Sigmoid colon (tissue), 6 donors: ENCODE measurements at regions not wholly inside any gene's neighbourhood (a gene's known extent, or its start where the extent isn't known, plus 50 kb on each side); places are given as distances from the start of the nearest gene placed in this dataset.

Source experiments
- DNase-seq: peaks from one replicate; pipeline ENCODE4 v3.0.0-alpha.2; 2019
- H3K27ac ChIP-seq, 4 donors: fragments of 200-600 bp; sonication (generic); one replicate each; pipeline ENCODE4 v1.5.1; 2016 to 2019; ENCODE audit warnings: mild to moderate bottlenecking in 1 of 4
- H3K27me3 ChIP-seq, 3 donors: fragments of 200-600 bp; sonication (generic); one replicate each; pipeline ENCODE4 v1.5.1; 2019; ENCODE audit warnings: mild to moderate bottlenecking in 1 of 3
- H3K36me3 ChIP-seq, 4 donors: fragments of 200-600 bp; sonication (generic); one replicate each; pipeline ENCODE4 v1.5.1; 2016 to 2019
- H3K4me1 ChIP-seq, 4 donors: fragments of 200-600 bp; sonication (generic); one replicate each; pipeline ENCODE4 v1.5.1; 2017 to 2019
- H3K4me3 ChIP-seq, 4 donors: fragments of 200-600 bp; sonication (generic); one replicate each; pipeline ENCODE4 v1.5.1; 2017 to 2019; ENCODE audit warnings: mild to moderate bottlenecking in 2 of 4, moderate library complexity in 1 of 4
- H3K9me3 ChIP-seq, 4 donors: fragments of 200-600 bp in 3 of 4; sonication (generic) in 3 of 4; one replicate each; pipeline versions ENCODE4 v1.5.1 to v1.6.1; 2013 to 2019
- EP300 ChIP-seq, 4 donors: sonication (generic); formaldehyde crosslinking; IDR thresholded peaks; one replicate each; pipeline ENCODE4 v1.6.1; 2017; ENCODE audit warnings: antibody characterized with exemption in 4 of 4
- POLR2A ChIP-seq, 2 donors: fragments of 450-650 bp; IDR thresholded peaks; one replicate each; pipeline ENCODE4 v1.6.1; 2016; ENCODE audit warnings: antibody characterized with exemption in 2 of 2, mild to moderate bottlenecking in 2 of 2, moderate library complexity in 2 of 2
- POLR2AphosphoS5 ChIP-seq, 4 donors: sonication (generic); formaldehyde crosslinking; IDR thresholded peaks; one replicate each; pipeline ENCODE4 v1.6.1; 2017; ENCODE audit warnings: antibody characterized with exemption in 4 of 4
- WGBS, 2 donors: extraction: QIAGEN DNeasy Blood & Tissue Kit; methylation state at CpG; one replicate each; pipeline ENCODE4 v1.1.7; 2013; 5-methylcytosine and 5-hydroxymethylcytosine counted together
- intact Hi-C: fragments of 100-400 bp; cut with DNase I; formaldehyde crosslinking; loops from one replicate; pipeline ENCODE4 v1.15.1; 2023
- TF ChIP-seq, protein P1 (sequence below), 4 experiments: fragments of 450-650 bp in 3 of 4; fragments of 200-600 bp in 1 of 4; IDR thresholded peaks; one replicate each; pipeline ENCODE4 v1.5.1; 2016 to 2019; ENCODE audit warnings: antibody characterized with exemption in 4 of 4, mild to moderate bottlenecking in 3 of 4, moderate library complexity in 2 of 4
- donor health status: healthy with polysubstance abuse.
- donor health status: healthy.

- DNase-seq = peak; percentile 26
- intact Hi-C loops = no loop called here
- 78 to 88% methylated on average over 9 of the region's 9 CpGs for WGBS, 2 donors
- Histone ChIP-seq H3K4me1 (peaks cover 0 to 14% (median 0%) of the 10 kb centered on the region in 4 donors), H3K27me3 (no peaks in the 10 kb centered on the region), H3K4me3 (no peak overlapping the region), H3K36me3 (no peaks in the 10 kb centered on the region), H3K27ac (no peak overlapping the region), H3K9me3 (no peaks in the 10 kb centered on the region)
- TF ChIP-seq, protein P1, sequence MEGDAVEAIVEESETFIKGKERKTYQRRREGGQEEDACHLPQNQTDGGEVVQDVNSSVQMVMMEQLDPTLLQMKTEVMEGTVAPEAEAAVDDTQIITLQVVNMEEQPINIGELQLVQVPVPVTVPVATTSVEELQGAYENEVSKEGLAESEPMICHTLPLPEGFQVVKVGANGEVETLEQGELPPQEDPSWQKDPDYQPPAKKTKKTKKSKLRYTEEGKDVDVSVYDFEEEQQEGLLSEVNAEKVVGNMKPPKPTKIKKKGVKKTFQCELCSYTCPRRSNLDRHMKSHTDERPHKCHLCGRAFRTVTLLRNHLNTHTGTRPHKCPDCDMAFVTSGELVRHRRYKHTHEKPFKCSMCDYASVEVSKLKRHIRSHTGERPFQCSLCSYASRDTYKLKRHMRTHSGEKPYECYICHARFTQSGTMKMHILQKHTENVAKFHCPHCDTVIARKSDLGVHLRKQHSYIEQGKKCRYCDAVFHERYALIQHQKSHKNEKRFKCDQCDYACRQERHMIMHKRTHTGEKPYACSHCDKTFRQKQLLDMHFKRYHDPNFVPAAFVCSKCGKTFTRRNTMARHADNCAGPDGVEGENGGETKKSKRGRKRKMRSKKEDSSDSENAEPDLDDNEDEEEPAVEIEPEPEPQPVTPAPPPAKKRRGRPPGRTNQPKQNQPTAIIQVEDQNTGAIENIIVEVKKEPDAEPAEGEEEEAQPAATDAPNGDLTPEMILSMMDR (IDR thresholded peaks at IDR 0.05) = no peak
- TF ChIP-seq EP300 (IDR thresholded peaks at IDR 0.05) (no peak), POLR2A (IDR thresholded peaks at IDR 0.05) (no peak), POLR2AphosphoS5 (IDR thresholded peaks at IDR 0.05) (no peak)
Measured at GRCh38 chr2:238505892-238506280, 79.2 kb downstream of the ASB1 start.

DNA sequence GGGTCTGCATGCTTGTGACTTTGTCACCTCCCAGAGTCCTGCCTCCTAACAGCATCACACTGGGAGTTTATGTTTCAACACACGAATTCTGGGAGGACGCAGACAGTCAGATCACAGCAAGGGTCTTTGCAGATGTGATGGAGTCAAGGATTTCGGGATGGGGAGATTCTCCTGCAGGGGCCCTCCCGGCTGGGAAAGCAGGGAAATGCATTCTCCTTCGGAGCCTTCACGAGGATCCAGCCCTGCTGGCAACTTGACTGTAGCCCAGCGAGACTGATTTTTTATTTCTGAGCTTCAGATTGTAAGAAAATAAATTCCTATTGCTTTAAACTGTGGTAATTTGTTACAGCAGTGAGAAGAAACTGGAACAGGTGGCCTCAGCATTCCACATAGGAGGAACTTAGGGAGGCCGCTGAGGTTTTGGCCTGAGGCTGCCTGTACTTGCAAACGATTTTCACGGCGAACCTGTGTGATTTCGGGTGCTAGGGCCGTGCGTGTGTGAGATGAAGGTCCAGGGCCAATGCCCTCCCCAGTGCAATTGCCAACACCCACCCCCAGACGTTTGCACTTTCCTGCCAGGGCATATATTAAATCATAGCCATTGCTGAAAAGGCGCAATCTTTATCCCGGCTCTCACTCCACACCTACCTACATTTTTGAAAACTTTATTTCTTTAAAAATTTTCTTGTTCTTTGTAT is 79.8 kb downstream of the ASB1 start:
- Histone ChIP-seq H3K4me1 (peaks cover 0 to 14% (median 0%) of the 10 kb centered on the region in 4 donors), H3K9me3 (no peaks in the 10 kb centered on the region), H3K27ac (no peak overlapping the region), H3K4me3 (no peak overlapping the region), H3K27me3 (no peaks in the 10 kb centered on the region), H3K36me3 (no peaks in the 10 kb centered on the region)
- intact Hi-C loops = no loop called here
- WGBS, 2 donors = 79 to 82% methylated on average over 17 of the region's 17 CpGs
- peak; percentile 40 for DNase-seq
- TF ChIP-seq POLR2A (IDR thresholded peaks at IDR 0.05) (no peak), EP300 (IDR thresholded peaks at IDR 0.05) (no peak), POLR2AphosphoS5 (IDR thresholded peaks at IDR 0.05) (no peak)
- TF ChIP-seq, protein P1 (IDR thresholded peaks at IDR 0.05) = no peak

GRCh38 chr2:238507836-238508235 is 81.1 kb downstream of the ASB1 start:
- no peak overlapping the region for H3K27ac ChIP-seq
- no peak overlapping the region for H3K4me3 ChIP-seq
- TF ChIP-seq POLR2A (IDR thresholded peaks at IDR 0.05) (no peak), EP300 (IDR thresholded peaks at IDR 0.05) (no peak), POLR2AphosphoS5 (IDR thresholded peaks at IDR 0.05) (no peak)
- TF ChIP-seq, protein P1 (IDR thresholded peaks at IDR 0.05) = no peak
- no peaks in the 10 kb centered on the region for H3K9me3 ChIP-seq
- WGBS, 2 donors = 29 to 71% methylated on average over 6 of the region's 6 CpGs
- H3K4me1 ChIP-seq = peaks cover 0 to 14% (median 0%) of the 10 kb centered on the region in 4 donors
- DNase-seq = peak; percentile 26
- no peaks in the 10 kb centered on the region for H3K36me3 ChIP-seq
- H3K27me3 ChIP-seq = no peaks in the 10 kb centered on the region
- intact Hi-C loops = no loop called here

DNA sequence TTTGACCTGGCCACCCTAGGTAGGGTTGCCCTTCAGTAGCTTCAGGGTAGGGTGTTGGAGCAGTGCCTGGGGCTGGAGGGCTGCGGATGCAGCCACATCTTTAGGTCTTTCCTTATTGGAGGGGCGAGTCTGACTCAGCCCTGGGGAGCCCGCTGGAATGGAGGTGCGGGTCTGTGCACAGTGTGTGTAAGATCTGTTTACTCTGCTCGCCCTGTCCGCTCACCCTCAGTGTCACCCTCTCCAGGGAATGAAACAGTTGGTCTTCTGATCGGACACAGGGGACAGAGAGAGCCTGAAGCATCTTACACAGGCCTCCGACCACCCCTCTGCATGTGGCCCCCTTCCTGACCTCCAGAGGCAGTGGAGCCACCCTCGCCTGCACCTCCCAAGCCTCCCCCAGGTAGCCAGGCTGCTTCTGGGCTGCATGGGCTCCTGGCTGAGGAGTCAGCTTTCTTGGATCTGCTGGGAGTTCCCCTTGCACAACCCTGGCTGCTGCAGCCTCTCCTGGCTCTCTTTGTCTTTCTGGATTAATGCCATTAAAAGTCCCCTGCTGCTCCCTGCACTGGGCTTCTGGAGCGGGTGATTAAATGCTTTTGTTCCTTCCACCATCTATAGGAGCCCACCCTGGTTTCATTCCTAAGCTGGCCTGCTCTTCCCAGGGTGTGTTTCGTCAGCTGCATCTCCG is 82.6 kb downstream of the ASB1 start:
- no peak overlapping the region for H3K4me3 ChIP-seq
- H3K27me3 ChIP-seq = no peaks in the 10 kb centered on the region
- 81 to 82% methylated on average over 12 of the region's 12 CpGs for WGBS, 2 donors
- no peak for DNase-seq
- H3K36me3 ChIP-seq = no peaks in the 10 kb centered on the region
- no peak for TF ChIP-seq EP300 (IDR thresholded peaks at IDR 0.05)
- no peak for TF ChIP-seq POLR2A (IDR thresholded peaks at IDR 0.05)
- TF ChIP-seq POLR2AphosphoS5 (IDR thresholded peaks at IDR 0.05) = no peak
- TF ChIP-seq, protein P1 (IDR thresholded peaks at IDR 0.05) = no peak
- intact Hi-C loops = no loop called here
- no peaks in the 10 kb centered on the region for H3K9me3 ChIP-seq
- H3K4me1 ChIP-seq = peaks cover 0 to 9% (median 0%) of the 10 kb centered on the region in 4 donors
- H3K27ac ChIP-seq = no peak overlapping the region
